Effector memory CD4-positive, alpha-beta T cell (primary cell): ENCODE measurements at regions not wholly inside any gene's neighbourhood (a gene's known extent, or its start where the extent isn't known, plus 50 kb on each side); places are given as distances from the start of the nearest gene placed in this dataset.

Experiments used
- DNase-seq, 3 donors: peaks; one replicate each; pipeline ENCODE4 v3.0.0-alpha.2; 2020
- H3K27ac ChIP-seq: 2 replicates; pipeline ENCODE4 v1.7.0; 2013; ENCODE audit warnings: mild to moderate bottlenecking, low read length, moderate library complexity; ENCODE audit not compliant: insufficient read depth, poor library complexity, severe bottlenecking
- H3K27me3 ChIP-seq: replicated peaks from 2 replicates; pipeline ENCODE4 v1.7.0; 2013; ENCODE audit warnings: mild to moderate bottlenecking, low read length; ENCODE audit not compliant: insufficient read depth, control insufficient read depth, poor library complexity, severe bottlenecking
- H3K36me3 ChIP-seq: 2 replicates; pipeline ENCODE4 v1.7.0; 2013; ENCODE audit warnings: mild to moderate bottlenecking, low read length, moderate library complexity; ENCODE audit not compliant: control insufficient read depth, insufficient read depth
- H3K4me1 ChIP-seq: 2 replicates; pipeline ENCODE4 v1.7.0; 2013; ENCODE audit warnings: low read length, mild to moderate bottlenecking; ENCODE audit not compliant: control insufficient read depth, insufficient read depth, poor library complexity, severe bottlenecking
- H3K4me3 ChIP-seq: 2 replicates; pipeline ENCODE4 v1.7.0; 2013; ENCODE audit warnings: low read length, low read depth, mild to moderate bottlenecking; ENCODE audit not compliant: insufficient read depth, poor library complexity, severe bottlenecking
- H3K9me3 ChIP-seq: 2 replicates; pipeline ENCODE4 v1.7.0; 2013; ENCODE audit warnings: mild to moderate bottlenecking, low read length, moderate library complexity; ENCODE audit not compliant: control insufficient read depth

DNA sequence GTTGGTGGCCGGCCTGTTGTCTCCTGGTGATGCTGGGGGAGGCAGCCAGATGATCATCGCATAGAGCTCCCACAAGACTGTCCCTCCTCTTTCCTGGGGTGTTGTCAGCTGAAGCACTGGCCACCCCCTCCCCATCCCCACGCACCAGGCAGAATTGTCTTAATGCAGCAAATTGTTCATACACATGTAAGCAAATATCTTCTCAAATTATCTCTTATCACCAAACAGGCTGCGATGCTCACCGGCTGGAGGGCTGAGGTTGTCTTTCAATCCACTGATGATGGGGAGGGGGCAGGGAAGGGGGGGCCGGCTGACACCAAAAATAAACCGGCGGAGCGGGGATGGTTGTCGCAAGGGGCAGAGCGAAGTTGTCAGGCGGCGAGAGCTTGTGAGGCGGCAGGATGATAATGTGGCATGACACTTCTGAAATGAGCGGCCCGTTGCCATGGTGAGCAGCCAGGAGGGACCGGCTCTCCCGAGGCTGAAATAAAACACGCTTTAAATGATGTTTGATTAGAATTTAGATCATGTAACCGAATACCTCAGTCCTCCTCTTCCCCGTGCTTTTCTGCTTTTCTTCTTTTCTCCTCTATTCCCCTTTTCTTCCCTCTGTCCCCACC lies 59.8 kb downstream of the MRM1 start:
- H3K27me3 ChIP-seq, result peaks cover 10% of the 10 kb centered on the region
- H3K36me3 ChIP-seq, result no peaks in the 10 kb centered on the region
- H3K4me3 ChIP-seq, result no peak overlapping the region
- no peaks in the 10 kb centered on the region for H3K9me3 ChIP-seq
- no peak overlapping the region for H3K27ac ChIP-seq
- no peak for DNase-seq
- no peaks in the 10 kb centered on the region for H3K4me1 ChIP-seq

DNA sequence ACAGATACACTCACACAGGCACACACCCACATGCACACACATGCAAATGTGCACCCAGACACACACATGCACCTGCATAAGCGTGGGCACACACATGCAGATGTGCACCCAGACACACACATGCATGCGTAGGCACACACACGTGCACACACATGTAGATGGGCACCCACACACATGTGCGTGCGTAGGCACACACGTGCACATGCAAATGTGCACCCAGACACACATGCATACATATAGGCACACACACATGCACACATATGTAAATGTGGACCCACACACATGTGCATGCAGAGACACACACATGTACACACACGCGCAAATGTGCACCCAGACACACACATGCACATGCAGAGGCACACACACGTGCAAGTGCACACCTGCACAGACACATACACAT lies 60.3 kb downstream of the MRM1 start:
- H3K36me3 ChIP-seq, result no peaks in the 10 kb centered on the region
- H3K4me3 ChIP-seq, result no peak overlapping the region
- no peak for DNase-seq
- H3K9me3 ChIP-seq, result no peaks in the 10 kb centered on the region
- H3K27me3 ChIP-seq, result peaks cover 10% of the 10 kb centered on the region
- H3K27ac ChIP-seq, result no peak overlapping the region
- no peaks in the 10 kb centered on the region for H3K4me1 ChIP-seq

GRCh38 chr17:36665417-36665816 lies 64.0 kb downstream of the MRM1 start:
- Histone ChIP-seq H3K36me3 (no peaks in the 10 kb centered on the region), H3K27me3 (no peaks in the 10 kb centered on the region), H3K9me3 (no peaks in the 10 kb centered on the region), H3K4me3 (no peak overlapping the region), H3K27ac (no peak overlapping the region), H3K4me1 (no peaks in the 10 kb centered on the region)
- no peak for DNase-seq

GRCh38 chr17:36667922-36668321 lies 66.5 kb downstream of the MRM1 start:
- Histone ChIP-seq H3K4me3 (no peak overlapping the region), H3K9me3 (no peaks in the 10 kb centered on the region), H3K27ac (no peak overlapping the region), H3K36me3 (no peaks in the 10 kb centered on the region), H3K4me1 (peaks cover 1% of the 10 kb centered on the region), H3K27me3 (no peaks in the 10 kb centered on the region)
- DNase-seq, result no peak

GRCh38 chr17:36668824-36669223 lies 67.4 kb downstream of the MRM1 start:
- Histone ChIP-seq H3K4me1 (peaks cover 7% of the 10 kb centered on the region), H3K27ac (no peak overlapping the region), H3K36me3 (no peaks in the 10 kb centered on the region), H3K9me3 (no peaks in the 10 kb centered on the region), H3K4me3 (no peak overlapping the region), H3K27me3 (no peaks in the 10 kb centered on the region)
- DNase-seq, result no peak

DNA sequence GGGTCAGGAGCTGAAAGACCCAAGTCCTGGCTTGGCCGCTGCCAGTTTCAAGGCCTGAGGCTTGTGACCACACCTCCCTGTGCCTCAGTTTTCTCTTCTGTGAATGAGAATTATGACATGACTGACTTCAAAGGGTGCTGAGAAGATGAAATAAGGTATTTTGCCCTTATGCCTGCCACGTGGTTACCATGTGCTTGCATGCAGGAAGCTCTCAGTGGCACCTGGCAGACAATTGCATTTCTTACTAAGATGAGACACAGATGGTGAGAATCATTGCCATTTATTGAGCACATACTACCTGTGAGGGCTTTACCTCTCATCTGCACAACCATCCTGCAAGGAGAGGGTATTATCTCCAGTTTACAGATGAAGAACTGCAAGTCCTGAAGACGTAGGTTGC lies 69.8 kb downstream of the MRM1 start:
- no peaks in the 10 kb centered on the region for H3K27me3 ChIP-seq
- H3K9me3 ChIP-seq, result no peaks in the 10 kb centered on the region
- H3K36me3 ChIP-seq, result no peaks in the 10 kb centered on the region
- H3K4me1 ChIP-seq, result peaks cover 27% of the 10 kb centered on the region
- H3K27ac ChIP-seq, result no peak overlapping the region
- H3K4me3 ChIP-seq, result no peak overlapping the region
- DNase-seq, result no peak

GRCh38 chr17:36672403-36672918 lies 71.1 kb downstream of the MRM1 start:
- Histone ChIP-seq H3K27ac (no peak overlapping the region), H3K4me3 (no peak overlapping the region)

GRCh38 chr17:36673068-36673467 lies 71.7 kb downstream of the MRM1 start:
- Histone ChIP-seq H3K4me3 (no peak overlapping the region), H3K36me3 (no peaks in the 10 kb centered on the region), H3K9me3 (no peaks in the 10 kb centered on the region), H3K27me3 (no peaks in the 10 kb centered on the region), H3K4me1 (peaks cover 33% of the 10 kb centered on the region), H3K27ac (no peak overlapping the region)
- no peak for DNase-seq

More at GRCh38 chr17:36672403-36672918, 71.1 kb downstream of the MRM1 start:
- no peak for DNase-seq
- Histone ChIP-seq H3K4me1 (peaks cover 33% of the 10 kb centered on the region), H3K27me3 (no peaks in the 10 kb centered on the region), H3K9me3 (no peaks in the 10 kb centered on the region), H3K36me3 (no peaks in the 10 kb centered on the region)

DNA sequence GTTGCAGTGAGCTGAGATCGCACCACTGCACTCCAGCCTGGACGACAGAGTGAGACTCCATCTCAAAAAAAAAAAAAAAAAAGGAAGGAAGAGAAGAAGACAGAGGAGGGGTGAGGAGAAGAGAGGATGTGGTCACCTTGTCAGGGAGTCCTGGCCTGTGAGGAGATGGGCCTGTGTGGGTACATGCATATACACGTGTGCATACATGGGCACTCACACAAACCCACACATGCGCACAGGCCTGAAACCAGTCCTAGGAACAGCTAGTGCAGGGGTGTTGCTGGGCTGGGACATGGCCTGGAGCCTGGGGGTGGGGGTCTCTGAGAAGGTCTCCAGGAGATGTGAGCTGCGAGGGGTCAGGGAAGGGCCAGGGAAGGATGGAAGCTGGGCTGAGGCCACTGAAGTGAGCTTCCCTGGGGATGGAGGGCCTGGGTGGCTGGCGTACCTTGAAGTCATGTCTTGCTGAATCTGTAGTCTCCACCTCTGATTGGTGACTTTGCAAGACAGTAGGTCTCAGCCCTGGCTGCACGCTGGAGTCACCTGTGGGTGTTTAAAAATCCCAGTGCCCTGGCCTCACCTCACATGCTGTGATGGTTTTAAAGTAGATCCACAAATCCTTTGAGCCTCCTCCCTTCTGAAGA lies 72.4 kb downstream of the MRM1 start:
- Histone ChIP-seq H3K4me1 (peaks cover 33% of the 10 kb centered on the region), H3K36me3 (no peaks in the 10 kb centered on the region), H3K9me3 (no peaks in the 10 kb centered on the region), H3K27me3 (no peaks in the 10 kb centered on the region), H3K4me3 (peak overlapping the region; percentile 0), H3K27ac (no peak overlapping the region)
- no peak for DNase-seq

- no peaks in the 10 kb centered on the region for H3K9me3 ChIP-seq
- no peaks in the 10 kb centered on the region for H3K36me3 ChIP-seq
- peak; percentile 13 to 39 (median 27) for DNase-seq
- peaks cover 33% of the 10 kb centered on the region for H3K4me1 ChIP-seq
- no peaks in the 10 kb centered on the region for H3K27me3 ChIP-seq
- H3K4me3 ChIP-seq, result peak overlapping the region; percentile 0
- H3K27ac ChIP-seq, result no peak overlapping the region
Measured at GRCh38 chr17:36674278-36674650, 72.9 kb downstream of the MRM1 start.
